Dedifferentiated amniotic fluid mesenchymal stem cell (primary cell): ENCODE measurements at regions not wholly inside any gene's neighbourhood (a gene's known extent, or its start where the extent isn't known, plus 50 kb on each side); places are given as distances from the start of the nearest gene placed in this dataset.

ENCODE experiments used
- DNase-seq: peaks from one replicate; pipeline ENCODE4 v3.0.0-alpha.2; 2016; ENCODE audit errors: extremely low spot score

DNA sequence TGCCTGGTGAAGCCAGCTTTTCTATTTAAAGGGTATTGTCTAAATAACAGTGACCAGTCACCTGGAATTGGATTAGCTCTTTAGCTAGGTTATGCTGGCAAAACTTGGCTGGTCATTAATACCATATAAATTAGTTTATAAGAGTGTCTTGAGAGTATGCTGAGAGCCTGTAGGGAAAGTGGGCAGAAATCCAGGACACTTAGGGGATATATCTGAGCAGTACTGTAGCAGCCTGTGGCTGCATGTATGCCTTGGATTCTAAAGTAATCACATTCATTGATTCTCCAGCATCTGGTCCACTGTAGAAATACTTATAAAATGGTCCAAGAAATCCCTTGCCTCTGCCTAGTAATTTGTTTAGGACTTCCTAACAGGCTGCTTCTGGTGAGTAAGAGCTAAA, 288.9 kb upstream of the DMAC1 start:
- DNase-seq, result peak; percentile 6

DNA sequence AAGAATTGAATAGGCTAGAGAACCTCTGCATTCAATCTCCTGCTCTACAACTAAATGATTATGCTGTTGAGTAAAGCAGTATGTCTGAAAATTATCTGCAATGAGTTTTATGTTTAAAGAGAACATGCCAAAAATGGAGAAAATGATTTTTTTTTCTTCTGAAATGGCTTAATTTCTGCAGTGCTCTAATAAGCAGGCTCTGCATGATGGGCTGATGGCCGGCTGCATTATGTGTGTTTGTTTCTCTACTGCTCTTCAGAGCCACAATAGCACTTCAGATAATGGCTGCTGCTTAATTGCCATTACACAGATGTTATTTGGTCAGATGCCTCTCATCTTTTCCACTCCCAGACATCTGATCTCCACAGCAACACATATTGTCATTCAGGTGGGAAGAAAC, 286.4 kb upstream of the DMAC1 start:
- DNase-seq, result peak; percentile 6

DNA sequence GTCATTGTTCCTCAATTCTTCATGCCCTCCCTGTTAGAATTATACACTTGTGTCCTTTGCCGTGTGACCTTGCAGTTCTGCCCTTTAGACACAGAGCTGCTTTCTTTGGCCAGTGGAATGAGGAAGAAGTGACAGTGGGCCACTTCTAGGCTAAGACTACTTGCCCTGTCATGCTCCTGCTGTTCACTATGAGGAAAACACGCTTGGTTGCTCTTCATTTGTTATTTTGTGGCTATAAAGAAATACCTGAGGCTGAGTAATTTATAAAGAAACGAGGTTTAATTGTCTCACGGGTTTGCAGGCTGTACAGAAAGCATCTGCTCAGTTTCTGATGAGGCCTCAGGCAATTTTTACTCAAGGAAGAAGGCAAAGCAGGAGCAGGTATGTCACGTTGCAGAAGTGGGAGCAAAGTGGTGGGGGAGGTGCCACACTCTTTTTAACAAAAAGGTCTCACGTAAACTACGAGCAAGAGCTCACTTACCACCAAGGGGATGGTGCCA, 279.1 kb upstream of the DMAC1 start:
- peak; percentile 3 for DNase-seq

DNA sequence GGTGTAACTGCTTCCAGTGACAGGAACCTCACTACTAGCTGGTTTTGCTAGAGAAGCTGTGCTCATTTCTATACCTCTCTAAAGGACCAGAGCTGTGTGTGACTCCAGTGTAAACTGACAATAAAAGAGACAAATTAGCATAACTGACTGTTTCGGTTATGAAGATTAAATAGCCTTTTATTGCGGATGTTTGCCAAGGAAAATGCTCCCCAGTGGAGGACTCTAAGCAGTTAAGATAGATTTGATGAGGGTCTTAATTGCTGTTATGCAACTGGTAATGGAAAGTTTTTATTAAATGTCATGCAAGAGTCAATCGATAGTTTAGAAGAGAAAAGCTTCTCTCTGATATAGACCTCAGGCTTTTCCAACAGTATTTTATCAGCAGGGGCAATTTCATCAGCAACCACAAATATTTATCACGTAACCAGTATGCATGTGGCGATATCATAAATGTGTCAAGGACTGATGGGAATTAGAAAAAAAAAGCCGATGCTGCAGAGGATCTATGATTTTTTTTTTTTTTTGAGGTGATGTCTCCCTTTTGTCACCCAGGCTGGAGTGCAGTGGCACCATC, 275.2 kb upstream of the DMAC1 start:
- no peak for DNase-seq

DNA sequence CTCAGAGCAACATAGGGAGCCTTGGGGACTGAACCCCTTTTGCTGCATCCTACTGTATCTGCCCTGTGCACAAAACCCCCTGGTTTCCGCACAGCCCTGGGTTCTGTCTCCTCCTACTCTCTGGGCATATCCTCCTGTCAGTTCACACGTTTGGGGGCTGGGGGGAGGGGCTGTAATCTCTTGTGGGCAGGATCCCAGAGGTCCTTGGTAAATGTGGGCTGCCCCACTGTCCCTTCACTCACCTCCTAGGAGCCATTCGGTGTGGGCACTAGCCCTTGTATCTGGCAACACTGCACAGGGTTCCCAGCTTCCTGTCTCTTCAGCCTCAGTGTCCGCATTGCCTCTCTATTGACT, 271.8 kb upstream of the DMAC1 start:
- DNase-seq, result no peak

DNA sequence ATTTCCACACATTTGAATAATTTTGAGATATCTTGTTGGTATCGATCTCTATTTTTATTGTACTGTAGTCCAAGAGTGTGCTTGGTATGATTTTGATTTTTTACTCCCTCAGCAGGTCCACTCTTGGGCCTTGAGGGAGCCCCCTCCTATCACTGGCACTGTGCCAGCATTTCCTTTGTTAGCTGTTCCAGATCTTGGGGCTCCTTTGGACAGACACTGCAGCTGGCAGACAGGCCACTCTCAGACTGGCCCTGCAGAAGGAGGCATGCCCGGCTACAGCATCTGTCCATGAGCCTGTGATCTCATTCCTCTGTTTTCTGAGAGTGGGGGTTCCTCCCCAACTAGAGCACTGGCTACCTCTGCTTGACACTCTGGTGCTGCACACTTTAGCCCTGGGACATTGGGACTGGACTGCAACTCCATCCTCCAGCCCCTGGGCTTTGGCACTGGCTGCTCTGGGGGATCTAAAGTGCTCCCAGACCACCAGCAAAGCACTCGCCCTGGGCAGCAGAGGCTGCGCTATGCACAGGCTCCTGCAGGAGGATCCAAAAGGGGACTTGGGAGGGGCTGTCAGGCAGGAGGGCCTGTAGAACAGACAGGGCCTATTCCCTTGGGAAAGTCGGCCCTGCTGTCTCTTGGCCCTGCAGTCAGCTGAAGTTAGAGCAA, 271.3 kb upstream of the DMAC1 start:
- DNase-seq, result no peak

DNA sequence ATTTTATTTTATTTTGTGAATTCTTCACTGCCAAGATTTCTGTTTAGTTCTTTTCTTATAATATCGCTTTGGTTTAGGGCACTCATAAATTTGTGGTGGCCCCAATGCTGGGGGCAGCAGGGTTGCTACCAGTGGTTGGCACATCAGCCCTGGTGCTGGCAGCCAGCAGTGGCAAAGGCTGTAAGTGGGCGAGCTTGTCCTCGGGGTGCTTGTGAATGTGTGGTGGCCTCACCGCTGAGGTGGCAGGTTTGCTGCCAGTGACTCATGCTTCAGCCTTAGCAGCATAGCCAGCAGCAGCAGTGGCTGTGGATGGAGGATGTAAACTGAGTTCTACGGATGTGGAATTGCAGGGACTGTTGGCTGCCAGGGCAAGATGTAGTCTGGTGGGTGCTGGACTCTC, 262.9 kb upstream of the DMAC1 start:
- no peak for DNase-seq

DNA sequence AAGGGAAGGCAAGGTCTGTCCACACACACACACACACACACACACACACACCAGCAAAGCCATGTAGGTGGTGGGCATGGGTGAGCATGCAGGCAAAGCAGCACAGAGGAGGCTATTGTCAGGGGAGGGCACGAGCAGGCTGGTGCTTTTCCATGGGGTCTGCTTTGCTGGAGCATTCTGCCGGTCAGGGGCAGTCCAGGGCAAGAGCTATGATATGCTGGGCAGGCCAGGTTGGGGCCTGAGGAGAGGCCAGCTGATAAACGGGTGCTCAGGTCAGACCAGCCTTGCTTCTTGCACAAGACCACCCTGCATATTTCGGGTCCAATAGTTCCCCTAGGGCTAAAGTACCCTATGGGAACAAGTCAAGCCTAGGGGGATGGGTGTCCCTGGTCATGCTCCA, 253.9 kb upstream of the DMAC1 start:
- DNase-seq, result no peak

DNA sequence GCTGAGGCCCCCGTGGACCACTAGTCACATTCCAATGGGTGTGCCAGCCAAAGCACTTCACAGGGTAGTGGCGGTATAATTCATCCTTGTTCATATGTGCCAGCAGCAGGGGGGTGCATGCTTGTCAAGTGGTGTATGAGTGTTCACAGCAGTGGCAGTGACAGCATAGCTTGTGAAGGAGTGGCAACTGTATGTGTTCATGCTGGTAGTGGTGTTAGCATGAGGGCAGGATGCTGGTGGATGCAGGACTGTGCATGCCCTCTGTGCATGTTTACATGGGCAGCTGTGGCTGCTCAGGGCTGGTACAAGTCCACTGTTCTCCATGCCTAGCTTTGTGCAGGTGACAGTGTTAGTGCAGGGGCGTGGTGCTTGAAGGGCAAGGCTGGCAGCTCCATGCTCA, 253.4 kb upstream of the DMAC1 start:
- DNase-seq, result no peak

DNA sequence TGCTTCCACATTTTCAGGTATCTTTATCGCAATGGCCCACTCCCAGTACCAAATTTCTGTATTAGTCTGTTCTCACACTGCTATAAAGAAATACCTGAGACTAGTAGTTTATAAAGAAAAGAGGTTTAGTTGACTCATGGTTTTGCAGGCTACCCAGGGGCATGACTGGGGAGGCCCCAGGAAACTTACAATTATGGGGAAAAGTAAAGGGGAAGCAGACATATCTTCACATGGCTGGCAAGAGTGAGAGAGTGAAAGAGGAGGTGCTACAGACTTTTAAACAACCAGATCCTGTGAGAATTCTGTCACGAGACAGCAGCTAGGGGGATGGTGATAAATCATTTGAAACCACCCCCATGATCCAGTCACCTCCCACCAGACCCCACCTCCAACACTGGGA, 238.2 kb upstream of the DMAC1 start:
- no peak for DNase-seq

DNA sequence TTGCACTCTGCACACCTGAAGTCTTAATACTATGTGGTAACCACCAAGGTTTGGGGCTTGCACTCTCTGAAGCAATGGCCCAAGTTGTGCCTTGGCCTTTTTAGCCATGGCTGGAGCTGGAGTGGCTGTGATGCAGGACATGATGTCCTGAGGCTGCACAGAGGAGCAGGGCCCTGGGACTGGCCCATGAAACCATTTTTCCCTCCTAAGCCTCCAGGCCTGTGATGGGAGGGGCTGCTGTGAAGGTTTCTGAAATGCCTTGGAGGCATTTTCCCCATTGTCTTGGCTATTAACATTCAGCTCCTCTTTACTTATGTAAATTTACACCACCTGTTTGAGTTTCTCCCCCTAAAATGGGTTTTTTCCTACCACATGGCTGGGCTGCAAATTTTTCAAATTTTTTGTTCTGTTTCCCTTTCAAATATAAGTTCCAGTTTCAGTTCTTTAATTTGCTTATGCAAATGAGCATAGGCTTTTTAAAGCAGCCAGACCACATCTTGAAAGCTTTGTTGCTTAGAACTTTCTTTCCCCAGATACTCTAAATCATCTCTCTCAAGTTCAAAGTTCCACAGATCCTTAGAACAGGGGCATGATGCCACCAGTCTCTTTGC, 237.4 kb upstream of the DMAC1 start:
- no peak for DNase-seq

DNA sequence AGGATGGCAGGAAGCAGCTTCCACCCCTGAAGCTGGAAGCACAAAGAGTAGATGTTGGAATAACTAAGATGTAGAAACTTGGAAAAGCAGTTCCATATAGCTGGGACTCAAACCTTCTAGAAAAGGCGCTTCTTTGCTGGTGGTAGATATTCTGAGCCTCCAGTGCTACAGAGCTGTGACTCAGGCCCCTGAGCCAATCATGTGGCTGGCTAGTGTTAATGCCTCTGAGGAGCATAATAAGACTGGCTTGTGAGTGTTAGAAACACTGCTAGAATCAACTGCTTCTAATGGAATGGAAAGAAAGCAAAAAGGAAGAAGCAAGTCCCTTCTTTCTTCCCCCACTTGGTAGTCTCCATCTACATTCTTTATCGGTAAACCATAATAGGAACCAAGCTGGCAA, 234.2 kb upstream of the DMAC1 start:
- no peak for DNase-seq

DNA sequence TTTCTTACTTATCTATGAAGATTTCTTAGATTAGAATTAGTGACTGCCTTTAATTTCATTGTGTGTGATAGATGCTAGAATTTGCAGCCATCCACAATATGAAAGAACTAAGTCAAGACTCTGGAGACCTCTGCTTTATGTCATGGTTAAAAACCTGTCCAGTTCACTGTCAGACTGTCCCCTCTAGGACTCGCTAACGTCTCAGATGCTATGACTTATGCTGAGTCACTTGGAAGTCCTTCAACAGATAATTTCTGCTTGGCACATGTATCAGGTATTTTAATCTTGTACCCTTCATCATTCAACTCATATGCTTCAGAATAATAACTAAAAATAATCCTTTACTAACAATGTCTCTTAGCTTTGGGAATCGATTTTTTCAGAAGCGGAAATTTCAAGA, 230.5 kb upstream of the DMAC1 start:
- no peak for DNase-seq

DNA sequence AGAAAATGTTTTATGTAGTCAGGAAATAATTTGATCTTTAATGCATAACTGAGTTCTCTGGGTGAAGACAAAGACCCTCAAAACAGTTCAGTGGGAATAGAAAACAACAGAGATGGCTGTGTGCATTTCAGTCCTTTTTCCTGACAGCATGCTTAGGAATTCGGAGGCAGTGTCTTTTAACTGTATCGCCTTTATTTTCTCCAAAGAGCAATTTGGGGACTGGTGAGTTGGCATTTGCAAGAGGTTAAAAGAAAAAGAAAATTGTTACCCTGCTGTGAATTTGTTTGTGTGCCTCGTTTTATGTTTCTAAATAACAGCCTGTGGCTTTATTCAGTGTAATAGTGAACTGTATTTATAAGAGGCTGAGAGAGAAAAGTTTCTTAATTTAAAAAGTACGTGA, 227.8 kb upstream of the DMAC1 start:
- DNase-seq, result no peak

DNA sequence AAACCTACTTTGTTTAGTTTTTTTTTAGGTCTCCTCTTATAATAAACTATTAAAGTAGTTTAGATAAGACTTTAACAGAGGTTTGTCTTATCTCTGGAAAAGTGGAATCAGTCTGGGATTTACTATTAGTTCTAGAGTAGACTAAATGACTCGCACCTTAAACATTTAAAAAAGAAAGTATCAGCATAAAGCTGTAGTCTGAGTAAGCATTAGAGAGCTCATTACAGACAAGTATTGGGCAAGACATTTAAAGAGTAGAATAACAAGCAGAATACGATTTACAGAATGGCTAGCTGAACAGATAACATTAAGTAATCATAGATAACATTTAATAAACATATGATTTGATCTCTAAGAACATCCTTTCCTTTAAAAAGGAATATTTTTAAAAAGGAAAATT, 226.0 kb upstream of the DMAC1 start:
- no peak for DNase-seq

DNA sequence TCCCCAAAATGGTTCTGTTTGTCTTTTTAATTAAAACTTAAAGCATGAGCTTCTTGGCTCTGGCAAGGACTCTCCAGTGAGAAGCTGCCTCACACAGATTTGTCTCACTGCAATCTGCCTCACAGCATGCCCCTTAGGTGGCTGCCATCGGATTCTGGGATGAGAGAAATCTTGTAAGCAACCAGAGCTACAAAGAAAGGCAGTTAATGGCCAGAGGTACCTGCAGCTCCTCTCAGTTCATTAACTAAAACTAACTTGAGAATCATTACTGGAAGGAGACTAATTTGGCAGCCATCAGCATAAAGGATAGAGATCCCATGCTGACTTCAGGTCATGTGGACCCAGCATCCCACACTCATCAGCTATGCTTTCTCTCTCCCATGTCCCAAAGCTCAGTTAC, 220.6 kb upstream of the DMAC1 start:
- no peak for DNase-seq

DNA sequence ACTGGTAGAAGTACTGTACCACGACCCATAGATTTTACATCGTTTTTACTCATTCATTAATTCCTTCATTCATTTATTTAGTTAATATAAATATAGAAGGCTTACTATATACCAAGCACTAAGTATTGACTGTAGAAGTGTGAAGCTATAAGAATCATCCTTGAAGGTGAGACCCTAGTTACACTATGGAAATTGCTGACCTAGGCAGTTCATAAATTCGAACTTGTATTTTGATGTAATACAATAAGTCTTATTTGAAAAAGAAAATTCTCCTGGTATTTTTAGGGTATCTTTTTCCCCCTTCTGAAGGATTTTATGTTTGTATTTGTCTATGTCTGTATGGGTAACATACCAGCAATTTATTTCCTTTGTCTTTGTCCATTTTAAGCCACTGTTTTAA, 220.1 kb upstream of the DMAC1 start:
- DNase-seq, result no peak

DNA sequence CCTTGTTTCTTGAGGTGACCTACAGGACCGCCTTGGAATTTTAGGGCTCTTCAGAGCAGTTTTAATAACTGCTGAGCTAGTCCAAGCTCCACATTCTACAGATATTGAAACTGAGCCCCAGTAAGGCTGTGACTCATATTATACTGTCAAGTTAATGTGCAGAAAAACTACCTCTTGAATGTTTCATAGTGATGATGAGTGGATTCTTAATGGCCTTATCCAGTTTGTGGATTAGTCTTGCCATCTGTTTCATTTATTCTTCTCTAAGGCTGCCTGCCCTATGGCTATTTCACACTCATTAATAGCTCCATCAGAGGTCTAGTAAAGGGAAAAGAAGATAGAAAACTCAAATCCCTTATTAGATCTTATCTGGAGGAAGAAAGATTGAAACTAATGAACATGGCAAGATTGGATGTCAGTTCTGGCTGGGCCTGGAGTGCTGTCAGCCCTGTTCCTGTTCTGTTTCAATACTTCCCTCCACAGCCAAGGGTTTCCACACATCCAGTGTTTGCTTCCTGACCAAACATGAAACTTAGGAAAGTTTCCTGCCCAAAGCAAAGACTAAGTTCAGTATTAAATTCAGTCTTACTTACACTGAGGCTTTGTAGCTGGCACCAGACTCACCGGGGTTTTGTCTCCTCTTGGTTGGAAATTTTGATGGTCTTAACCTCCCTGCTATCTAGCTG, 215.6 kb upstream of the DMAC1 start:
- no peak for DNase-seq

DNA sequence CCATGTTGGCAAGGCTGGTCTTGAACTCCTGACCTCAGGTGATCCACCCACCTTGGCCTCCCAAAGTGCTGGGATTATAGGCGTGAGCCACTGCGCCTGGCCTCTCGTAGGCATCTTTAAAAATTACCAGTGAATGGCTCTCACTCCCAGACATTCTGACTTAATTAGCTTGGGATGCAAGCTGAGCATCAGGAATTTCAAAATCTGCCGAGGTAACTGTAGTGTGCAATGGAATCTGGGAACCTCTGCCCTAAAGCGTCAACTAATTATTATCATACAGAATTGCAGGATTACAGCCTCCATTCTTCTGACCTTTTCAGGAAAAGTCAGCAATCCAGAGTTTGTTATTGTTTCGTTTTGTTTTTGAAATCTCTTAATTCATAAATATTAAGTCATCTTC, 213.4 kb upstream of the DMAC1 start:
- DNase-seq, result no peak

DNA sequence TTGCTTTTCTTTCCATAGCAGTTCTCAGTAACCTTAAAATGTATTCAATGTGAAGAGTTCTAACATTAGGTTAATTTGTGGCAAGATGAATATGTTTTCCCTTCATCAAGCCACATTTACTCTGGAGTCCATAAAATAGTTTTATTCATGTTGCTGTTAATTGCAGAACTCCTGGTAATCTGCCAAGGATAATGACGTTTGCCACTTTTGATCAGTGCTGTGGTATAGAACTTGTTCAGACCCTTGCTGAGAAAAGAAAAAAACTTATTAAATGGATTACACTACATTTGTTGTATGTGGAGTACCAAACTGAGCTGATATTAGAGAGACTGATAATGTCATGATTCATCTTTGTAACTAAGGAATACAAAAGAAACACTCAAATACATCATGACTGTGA, 212.4 kb upstream of the DMAC1 start:
- no peak for DNase-seq

DNA sequence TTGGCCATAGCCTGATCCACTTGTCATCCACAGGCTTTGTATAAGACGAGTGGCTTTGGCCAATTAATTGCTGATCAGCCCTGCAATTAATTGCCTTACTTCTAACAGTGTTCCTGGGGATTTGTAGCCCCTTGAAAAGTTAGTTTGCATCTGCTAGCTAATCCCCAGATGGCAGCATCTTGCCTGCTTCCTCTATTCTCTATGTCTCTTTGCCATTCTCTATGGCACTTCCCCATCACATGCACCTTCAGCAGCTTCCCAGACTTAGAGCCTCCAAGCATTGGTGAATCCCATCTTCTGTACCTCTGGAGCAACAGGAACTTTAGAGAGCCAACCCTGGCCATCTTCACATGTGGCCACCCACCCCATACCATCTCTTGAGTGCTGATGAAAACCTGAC, 197.0 kb upstream of the DMAC1 start:
- DNase-seq, result no peak

DNA sequence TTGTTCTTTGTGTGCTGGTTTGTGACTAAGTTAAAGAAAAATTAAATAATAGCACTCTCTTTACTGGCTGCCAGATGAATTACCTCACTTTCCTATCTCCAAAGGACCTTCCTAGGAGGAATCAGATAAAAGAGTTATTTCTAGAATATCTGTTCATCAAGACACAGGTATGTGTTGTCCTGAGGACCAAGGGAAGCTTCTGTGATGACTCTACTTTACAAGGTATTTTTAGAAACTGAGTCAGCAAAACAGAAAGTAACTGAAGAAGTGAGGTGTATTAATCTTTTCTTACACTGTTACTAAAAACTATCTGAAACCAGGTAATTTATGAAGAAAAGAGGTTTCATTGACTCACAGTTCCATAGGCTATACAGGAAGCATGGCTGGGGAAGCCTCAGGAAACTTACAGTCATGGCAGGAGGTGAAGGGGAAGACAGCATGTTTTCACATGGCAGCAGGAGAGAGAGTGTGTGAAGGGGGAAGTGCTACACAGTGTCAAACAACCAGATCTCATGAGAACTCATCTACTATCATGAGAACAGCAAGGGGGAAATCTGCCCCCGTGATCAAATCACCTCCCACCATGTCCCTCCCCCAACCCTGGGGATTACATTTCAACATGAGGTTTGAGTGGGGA, 189.2 kb upstream of the DMAC1 start:
- DNase-seq, result no peak

DNA sequence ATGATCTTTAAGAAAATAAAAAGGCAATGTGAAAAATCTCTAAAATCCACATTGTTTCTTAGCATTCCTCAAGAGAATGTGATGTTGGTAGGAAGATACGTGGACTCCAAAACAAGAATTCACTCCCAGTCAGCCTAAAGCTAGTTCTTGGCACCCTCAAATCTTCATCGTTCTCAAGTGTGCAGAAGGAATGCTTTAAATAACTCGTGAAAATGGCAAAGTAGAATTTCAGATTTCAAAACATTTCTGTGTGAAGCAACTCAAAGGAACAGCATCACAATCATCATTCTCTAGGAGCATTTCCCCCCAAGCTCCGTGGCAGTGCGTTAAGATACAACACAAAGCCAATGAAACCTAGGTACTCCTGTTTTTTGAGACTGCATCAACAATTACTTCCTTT, 185.1 kb upstream of the DMAC1 start:
- DNase-seq, result no peak
